Choroid plexus epithelial cell (primary cell): ENCODE measurements at regions not wholly inside any gene's neighbourhood (a gene's known extent, or its start where the extent isn't known, plus 50 kb on each side); places are given as distances from the start of the nearest gene placed in this dataset.

Source experiments
- DNase-seq: peaks from one replicate; pipeline ENCODE4 v3.0.0-alpha.2; 2010; ENCODE audit warnings: low read depth
- H3K4me3 ChIP-seq: 2 replicates; pipeline ENCODE4 v1.5.1; 2011; ENCODE audit warnings: low read depth, mild to moderate bottlenecking, control low read depth, low read length, moderate library complexity
- TF ChIP-seq, protein P1 (sequence below): conservative IDR thresholded peaks from 2 replicates; pipeline ENCODE4 v1.5.1; 2011; ENCODE audit warnings: low read depth, mild to moderate bottlenecking, control low read depth, inconsistent platforms, low read length, moderate library complexity

DNA sequence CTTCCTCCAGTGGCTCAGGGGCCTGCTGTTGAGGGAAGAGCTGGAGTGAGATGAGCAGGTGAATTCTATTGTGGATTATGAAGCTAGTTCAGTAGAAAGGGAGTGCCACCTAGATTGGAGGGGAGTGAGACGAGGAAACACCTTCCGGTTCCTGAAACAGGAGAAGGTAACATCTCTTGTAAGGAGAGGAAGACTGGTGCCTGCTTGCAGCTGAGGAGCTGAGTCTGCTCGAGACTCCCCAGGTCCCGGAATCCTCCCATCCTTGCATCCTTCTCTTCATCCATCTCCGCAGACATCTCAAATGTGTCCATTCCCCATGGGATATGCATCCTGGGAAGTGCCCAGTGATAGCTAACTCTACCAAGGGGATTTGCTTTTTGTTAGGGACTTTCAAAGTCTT, 242.9 kb upstream of the ZFP64 start:
- TF ChIP-seq, protein P1, sequence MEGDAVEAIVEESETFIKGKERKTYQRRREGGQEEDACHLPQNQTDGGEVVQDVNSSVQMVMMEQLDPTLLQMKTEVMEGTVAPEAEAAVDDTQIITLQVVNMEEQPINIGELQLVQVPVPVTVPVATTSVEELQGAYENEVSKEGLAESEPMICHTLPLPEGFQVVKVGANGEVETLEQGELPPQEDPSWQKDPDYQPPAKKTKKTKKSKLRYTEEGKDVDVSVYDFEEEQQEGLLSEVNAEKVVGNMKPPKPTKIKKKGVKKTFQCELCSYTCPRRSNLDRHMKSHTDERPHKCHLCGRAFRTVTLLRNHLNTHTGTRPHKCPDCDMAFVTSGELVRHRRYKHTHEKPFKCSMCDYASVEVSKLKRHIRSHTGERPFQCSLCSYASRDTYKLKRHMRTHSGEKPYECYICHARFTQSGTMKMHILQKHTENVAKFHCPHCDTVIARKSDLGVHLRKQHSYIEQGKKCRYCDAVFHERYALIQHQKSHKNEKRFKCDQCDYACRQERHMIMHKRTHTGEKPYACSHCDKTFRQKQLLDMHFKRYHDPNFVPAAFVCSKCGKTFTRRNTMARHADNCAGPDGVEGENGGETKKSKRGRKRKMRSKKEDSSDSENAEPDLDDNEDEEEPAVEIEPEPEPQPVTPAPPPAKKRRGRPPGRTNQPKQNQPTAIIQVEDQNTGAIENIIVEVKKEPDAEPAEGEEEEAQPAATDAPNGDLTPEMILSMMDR: no peak
- no peak overlapping the region for H3K4me3 ChIP-seq
- DNase-seq: no peak

DNA sequence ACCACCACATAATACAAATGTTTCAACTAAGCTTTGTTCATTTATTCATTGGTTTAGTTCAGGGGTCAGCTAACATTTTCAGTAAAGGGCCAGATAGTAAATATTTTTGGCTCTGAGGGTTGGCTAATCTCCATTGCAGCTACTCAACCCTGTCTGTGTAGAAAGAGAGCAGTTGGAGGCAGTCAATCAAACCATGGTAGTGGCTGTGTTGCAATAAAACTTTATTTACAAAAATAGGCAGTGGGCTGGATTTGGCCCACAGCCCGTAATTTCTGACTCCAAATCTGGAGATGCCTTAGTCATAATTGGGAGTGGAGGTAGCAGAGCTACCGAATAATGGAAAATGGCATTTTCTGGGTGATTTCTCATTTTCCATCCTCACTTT, 242.5 kb upstream of the ZFP64 start:
- H3K4me3 ChIP-seq: no peak overlapping the region
- peak; percentile 9 for DNase-seq
- TF ChIP-seq, protein P1: no peak

DNA sequence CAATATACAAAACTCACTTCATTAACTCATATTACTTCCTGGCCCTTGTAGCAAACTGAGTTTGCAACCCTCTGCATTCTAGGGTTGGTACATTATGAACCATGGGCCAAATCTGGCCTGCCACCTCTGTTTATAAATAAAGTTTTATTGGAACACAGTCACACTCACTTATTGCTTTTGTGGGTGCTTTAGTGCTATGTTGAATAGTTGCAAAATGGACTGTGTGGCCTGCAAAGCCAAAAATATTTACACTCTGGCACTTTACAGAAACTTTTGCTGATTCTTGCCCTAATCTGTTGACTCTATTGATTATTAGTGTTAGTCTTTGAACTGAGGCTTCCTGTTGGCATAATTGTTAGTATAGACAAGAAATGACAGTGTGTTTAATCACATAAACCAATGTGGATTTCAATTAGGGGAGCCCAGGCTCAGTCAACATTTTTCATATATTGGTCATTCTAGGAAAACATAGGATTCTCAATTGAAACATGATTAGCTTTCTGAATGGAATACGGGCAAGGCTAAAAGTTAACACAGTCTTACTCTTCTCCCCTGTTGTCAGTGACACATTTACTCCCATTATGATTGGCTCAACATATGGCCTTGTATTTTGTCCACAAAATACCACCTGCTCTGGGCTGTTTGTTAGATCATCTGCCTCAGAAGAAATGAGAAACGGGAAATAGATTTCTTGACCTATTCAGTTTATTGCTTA, 241.9 kb upstream of the ZFP64 start:
- H3K4me3 ChIP-seq: no peak overlapping the region
- no peak for DNase-seq
- TF ChIP-seq, protein P1: no peak

DNA sequence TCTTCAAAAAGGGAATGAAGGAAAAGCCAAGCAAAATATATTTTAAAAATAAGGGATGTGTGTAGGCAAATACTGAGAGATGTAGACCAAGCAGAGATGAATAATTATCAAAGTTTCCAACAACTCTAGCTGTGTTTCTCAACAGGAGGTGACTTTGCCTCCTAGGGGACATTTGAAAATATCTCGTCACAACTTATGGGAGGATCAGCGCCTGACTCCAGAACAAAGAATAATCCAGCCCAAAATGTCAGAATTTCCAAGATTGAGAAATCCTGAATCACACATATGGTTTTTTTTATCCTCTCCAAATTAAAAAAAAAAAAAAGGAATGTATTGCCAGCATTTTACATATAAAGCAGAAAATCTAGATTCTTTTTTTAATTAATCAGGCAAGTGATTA, 241.2 kb upstream of the ZFP64 start:
- no peak for DNase-seq
- TF ChIP-seq, protein P1: no peak
- no peak overlapping the region for H3K4me3 ChIP-seq

DNA sequence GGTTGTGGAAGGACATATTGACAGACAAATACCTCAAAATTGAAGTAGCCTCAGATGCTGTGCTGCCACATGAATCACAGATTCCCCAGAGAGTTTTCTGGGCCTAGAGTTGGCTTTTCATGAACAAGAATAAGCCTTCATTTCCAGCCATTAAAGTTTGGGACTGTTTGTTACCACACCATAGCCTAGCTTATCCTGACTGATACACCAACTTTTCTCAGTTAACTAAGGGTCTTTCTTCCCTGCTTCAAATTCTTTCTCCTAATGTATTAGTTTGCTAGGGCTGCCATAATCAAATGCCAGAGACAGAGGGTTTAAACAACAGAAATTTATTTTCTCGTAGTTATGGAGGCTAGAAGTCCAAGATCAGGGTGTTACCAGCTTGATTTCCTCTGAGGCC, 237.4 kb upstream of the ZFP64 start:
- no peak overlapping the region for H3K4me3 ChIP-seq
- no peak for DNase-seq
- TF ChIP-seq, protein P1: no peak

DNA sequence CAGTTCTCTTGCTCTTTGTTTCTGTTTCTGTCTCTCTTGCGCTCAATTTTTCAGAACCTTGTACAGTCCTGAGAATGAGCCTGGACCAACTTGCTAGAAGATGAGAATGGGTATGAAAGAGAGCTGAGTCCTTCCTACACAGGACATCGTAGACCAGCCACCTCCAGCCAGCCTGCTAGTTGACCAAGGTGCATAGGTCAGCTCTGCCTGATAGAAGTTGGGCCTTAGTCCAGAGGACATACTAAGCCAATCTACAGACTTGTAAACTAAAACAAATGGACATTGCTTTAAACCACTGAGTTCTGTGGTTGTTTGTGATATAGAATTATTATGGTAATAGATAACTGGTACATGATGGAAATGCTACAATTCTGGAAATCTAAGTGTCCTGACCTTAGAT, 236.4 kb upstream of the ZFP64 start:
- DNase-seq: no peak
- TF ChIP-seq, protein P1: no peak
- no peak overlapping the region for H3K4me3 ChIP-seq

DNA sequence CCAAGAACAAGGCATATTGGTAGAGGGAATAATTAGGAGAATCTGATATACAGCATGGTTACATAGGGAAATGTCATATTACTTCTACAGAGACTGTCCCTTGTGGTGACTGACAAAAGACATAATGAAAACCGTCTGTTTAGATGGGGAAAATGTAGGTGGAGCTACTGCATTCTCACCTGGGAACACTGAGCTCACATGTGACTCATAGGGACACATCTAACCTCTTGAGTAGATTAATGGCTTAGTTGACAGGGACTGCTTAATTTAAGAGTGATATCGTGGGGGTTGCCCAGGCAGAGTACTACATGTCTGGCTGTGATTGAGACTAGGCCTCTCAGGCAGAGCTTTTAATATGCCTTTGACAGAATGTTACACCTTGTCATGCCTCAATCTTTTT, 235.3 kb upstream of the ZFP64 start:
- no peak for DNase-seq
- no peak overlapping the region for H3K4me3 ChIP-seq
- TF ChIP-seq, protein P1: no peak
